NCI-H82 (cell line): ENCODE measurements at regions not wholly inside any gene's neighbourhood (a gene's known extent, or its start where the extent isn't known, plus 50 kb on each side); places are given as distances from the start of the nearest gene placed in this dataset.
"Not testable (repeated sequence)": the region's sequence is repeated elsewhere in the genome, so short reads cannot be mapped to it uniquely, and the experiment has no call there.

Experiments used
- DNase-seq: peaks from one replicate; lab custom pipeline; 2025; lab: John Stamatoyannopoulos, UW

GRCh38 chr9:34793428-34793827, 83.5 kb upstream of the CCL21 start:
- DNase-seq: no peak

- DNase-seq: no peak
Measured at GRCh38 chr9:34783951-34784487, 74.1 kb upstream of the CCL21 start.

- DNase-seq: no peak
Measured at GRCh38 chr9:34782372-34782771, 72.4 kb upstream of the CCL21 start.

- DNase-seq: no peak
Measured at GRCh38 chr9:34777666-34778065, 67.7 kb upstream of the CCL21 start.

- DNase-seq: no peak
Measured at GRCh38 chr9:34773955-34774354, 64.0 kb upstream of the CCL21 start.

- no peak for DNase-seq
Measured at GRCh38 chr9:34773306-34773910, 63.5 kb upstream of the CCL21 start.

- no peak for DNase-seq
Measured at GRCh38 chr9:34771007-34771406, 61.1 kb upstream of the CCL21 start.

- not testable (repeated sequence) for DNase-seq
Measured at GRCh38 chr9:34767087-34767486, 57.2 kb upstream of the CCL21 start.

GRCh38 chr9:34760196-34761040, 50.5 kb upstream of the CCL21 start:
- DNase-seq: peak; percentile 69
